Choroid plexus epithelial cell (primary cell): ENCODE measurements at regions not wholly inside any gene's neighbourhood (a gene's known extent, or its start where the extent isn't known, plus 50 kb on each side); places are given as distances from the start of the nearest gene placed in this dataset.
"Not testable (repeated sequence)": the region's sequence is repeated elsewhere in the genome, so short reads cannot be mapped to it uniquely, and the experiment has no call there.

Experiments
- DNase-seq: peaks from one replicate; pipeline ENCODE4 v3.0.0-alpha.2; 2010; ENCODE audit warnings: low read depth
- H3K4me3 ChIP-seq: 2 replicates; pipeline ENCODE4 v1.5.1; 2011; ENCODE audit warnings: low read depth, mild to moderate bottlenecking, control low read depth, low read length, moderate library complexity

GRCh38 chr3:125775606-125776294, 180.5 kb upstream of the OSBPL11 start:
- not testable (repeated sequence) for DNase-seq, H3K4me3 ChIP-seq

GRCh38 chr3:125779276-125779675, 184.0 kb upstream of the OSBPL11 start:
- not testable (repeated sequence) for H3K4me3 ChIP-seq, DNase-seq

- H3K4me3 ChIP-seq, DNase-seq: not testable (repeated sequence)
Observed at GRCh38 chr3:125779918-125780317, 184.6 kb upstream of the OSBPL11 start.

- H3K4me3 ChIP-seq, DNase-seq: not testable (repeated sequence)
Observed at GRCh38 chr3:125781678-125782077, 186.4 kb upstream of the OSBPL11 start.

GRCh38 chr3:125790312-125790711, 178.7 kb upstream of the ROPN1B start:
- not testable (repeated sequence) for H3K4me3 ChIP-seq, DNase-seq

- DNase-seq, H3K4me3 ChIP-seq: not testable (repeated sequence)
Observed at GRCh38 chr3:125791021-125791420, 178.0 kb upstream of the ROPN1B start.

- H3K4me3 ChIP-seq, DNase-seq: not testable (repeated sequence)
Observed at GRCh38 chr3:125810010-125810409, 159.0 kb upstream of the ROPN1B start.

- peak; percentile 87 for DNase-seq
- H3K4me3 ChIP-seq, result not testable (repeated sequence)
Observed at GRCh38 chr3:125822175-125822574, 146.8 kb upstream of the ROPN1B start.

GRCh38 chr3:125831005-125831750, 137.8 kb upstream of the ROPN1B start:
- not testable (repeated sequence) for DNase-seq

GRCh38 chr3:125835562-125835961, 133.4 kb upstream of the ROPN1B start:
- DNase-seq, H3K4me3 ChIP-seq: not testable (repeated sequence)

More at GRCh38 chr3:125831005-125831750, 137.8 kb upstream of the ROPN1B start:
- H3K4me3 ChIP-seq, result not testable (repeated sequence)

GRCh38 chr3:125836011-125836551, 132.9 kb upstream of the ROPN1B start:
- DNase-seq, result peak; percentile 72

GRCh38 chr3:125836786-125837185, 132.2 kb upstream of the ROPN1B start:
- DNase-seq, H3K4me3 ChIP-seq: not testable (repeated sequence)

More at GRCh38 chr3:125836011-125836551, 132.9 kb upstream of the ROPN1B start:
- not testable (repeated sequence) for H3K4me3 ChIP-seq

GRCh38 chr3:125838857-125839256, 130.1 kb upstream of the ROPN1B start:
- DNase-seq, H3K4me3 ChIP-seq: not testable (repeated sequence)

GRCh38 chr3:125840465-125840864, 128.5 kb upstream of the ROPN1B start:
- not testable (repeated sequence) for DNase-seq, H3K4me3 ChIP-seq

- not testable (repeated sequence) for DNase-seq, H3K4me3 ChIP-seq
Observed at GRCh38 chr3:125847966-125848365, 121.0 kb upstream of the ROPN1B start.

GRCh38 chr3:125855006-125855405, 114.0 kb upstream of the ROPN1B start:
- H3K4me3 ChIP-seq, DNase-seq: not testable (repeated sequence)
